Nephron progenitor cell (in vitro differentiated cells): ENCODE measurements at regions not wholly inside any gene's neighbourhood (a gene's known extent, or its start where the extent isn't known, plus 50 kb on each side); places are given as distances from the start of the nearest gene placed in this dataset.

ENCODE experiments used
- DNase-seq: peaks from one replicate; pipeline ENCODE4 v3.0.0; 2021
- H3K27ac Mint-ChIP-seq: 2 replicates; pipeline ENCODE4 v1.8.0; 2021; ENCODE audit warnings: mild to moderate bottlenecking, moderate library complexity, mixed read lengths
- H3K27me3 Mint-ChIP-seq: 2 replicates; pipeline ENCODE4 v1.8.0; 2021; ENCODE audit warnings: mild to moderate bottlenecking, low read depth, mixed read lengths; ENCODE audit not compliant: poor library complexity
- H3K36me3 Mint-ChIP-seq: 2 replicates; pipeline ENCODE4 v1.8.0; 2021; ENCODE audit warnings: low read depth, mixed read lengths
- H3K4me1 Mint-ChIP-seq: 2 replicates; pipeline ENCODE4 v1.8.0; 2021; ENCODE audit warnings: mixed read lengths
- H3K4me3 Mint-ChIP-seq: 2 replicates; pipeline ENCODE4 v1.8.0; 2021; ENCODE audit warnings: mild to moderate bottlenecking, moderate library complexity, mixed read lengths
- H3K9me3 Mint-ChIP-seq: 2 replicates; pipeline ENCODE4 v1.8.0; 2021; ENCODE audit warnings: mild to moderate bottlenecking, moderate library complexity, mixed read lengths
- TF ChIP-seq, protein P1 (sequence below): fragments of 200-600 bp; sonication (generic); IDR thresholded peaks from 2 replicates; pipeline ENCODE4 v1.5.0; 2021; ENCODE audit warnings: antibody characterized with exemption

- Mint-ChIP-seq H3K4me1 (peaks cover 11% of the 10 kb centered on the region), H3K4me3 (no peak overlapping the region), H3K36me3 (no peaks in the 10 kb centered on the region)
Observed at GRCh38 chr22:48452766-48453165, 1374.9 kb downstream of the BRD1 start.

GRCh38 chr22:48451891-48452290, 1375.8 kb downstream of the BRD1 start:
- Mint-ChIP-seq H3K4me1 (peaks cover 11% of the 10 kb centered on the region), H3K27me3 (peaks cover 4% of the 10 kb centered on the region), H3K27ac (no peak overlapping the region), H3K4me3 (no peak overlapping the region), H3K9me3 (no peaks in the 10 kb centered on the region), H3K36me3 (no peaks in the 10 kb centered on the region)
- TF ChIP-seq, protein P1, sequence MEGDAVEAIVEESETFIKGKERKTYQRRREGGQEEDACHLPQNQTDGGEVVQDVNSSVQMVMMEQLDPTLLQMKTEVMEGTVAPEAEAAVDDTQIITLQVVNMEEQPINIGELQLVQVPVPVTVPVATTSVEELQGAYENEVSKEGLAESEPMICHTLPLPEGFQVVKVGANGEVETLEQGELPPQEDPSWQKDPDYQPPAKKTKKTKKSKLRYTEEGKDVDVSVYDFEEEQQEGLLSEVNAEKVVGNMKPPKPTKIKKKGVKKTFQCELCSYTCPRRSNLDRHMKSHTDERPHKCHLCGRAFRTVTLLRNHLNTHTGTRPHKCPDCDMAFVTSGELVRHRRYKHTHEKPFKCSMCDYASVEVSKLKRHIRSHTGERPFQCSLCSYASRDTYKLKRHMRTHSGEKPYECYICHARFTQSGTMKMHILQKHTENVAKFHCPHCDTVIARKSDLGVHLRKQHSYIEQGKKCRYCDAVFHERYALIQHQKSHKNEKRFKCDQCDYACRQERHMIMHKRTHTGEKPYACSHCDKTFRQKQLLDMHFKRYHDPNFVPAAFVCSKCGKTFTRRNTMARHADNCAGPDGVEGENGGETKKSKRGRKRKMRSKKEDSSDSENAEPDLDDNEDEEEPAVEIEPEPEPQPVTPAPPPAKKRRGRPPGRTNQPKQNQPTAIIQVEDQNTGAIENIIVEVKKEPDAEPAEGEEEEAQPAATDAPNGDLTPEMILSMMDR, result no peak
- DNase-seq, result no peak

More at GRCh38 chr22:48452766-48453165, 1374.9 kb downstream of the BRD1 start:
- peaks cover 6% of the 10 kb centered on the region for H3K27me3 Mint-ChIP-seq
- TF ChIP-seq, protein P1, result no peak
- H3K9me3 Mint-ChIP-seq, result no peaks in the 10 kb centered on the region
- DNase-seq, result no peak
- H3K27ac Mint-ChIP-seq, result no peak overlapping the region

DNA sequence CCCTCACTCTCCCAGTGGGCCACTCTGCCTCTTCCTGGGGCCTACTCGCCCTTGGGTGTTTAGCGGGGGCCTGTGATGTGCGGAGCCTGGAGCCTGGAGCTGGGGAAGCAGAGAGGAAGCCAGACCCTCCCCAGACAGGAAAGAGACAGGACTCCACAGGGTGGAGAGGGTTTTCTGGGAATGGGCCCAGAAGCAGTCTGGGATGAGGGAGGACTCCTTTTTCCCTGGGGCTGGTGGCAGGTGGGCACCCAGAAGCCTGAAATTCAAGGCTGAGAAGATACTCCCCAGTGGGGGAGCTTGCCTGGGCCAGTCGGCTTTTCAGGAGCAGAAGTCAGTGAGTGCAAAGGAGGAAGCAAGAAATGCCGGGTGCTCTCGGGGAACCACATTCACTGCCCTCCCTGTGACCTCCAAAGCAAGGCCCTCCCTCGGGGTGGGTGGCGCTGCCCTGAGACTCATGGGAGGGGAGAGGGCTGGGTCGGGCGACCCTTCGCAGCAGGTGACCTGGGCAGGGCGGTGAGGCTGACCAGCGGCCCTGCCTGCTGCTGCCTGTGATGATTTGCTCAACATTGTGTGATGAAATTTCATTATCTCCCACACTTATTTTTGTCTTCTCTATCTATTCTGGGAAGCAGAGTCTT, 1377.4 kb downstream of the BRD1 start:
- Mint-ChIP-seq H3K9me3 (no peaks in the 10 kb centered on the region), H3K4me1 (peaks cover 5% of the 10 kb centered on the region), H3K27me3 (peaks cover 4% of the 10 kb centered on the region), H3K36me3 (no peaks in the 10 kb centered on the region), H3K4me3 (no peak overlapping the region), H3K27ac (no peak overlapping the region)
- TF ChIP-seq, protein P1, result no peak
- no peak for DNase-seq

GRCh38 chr22:48449466-48450187, 1378.0 kb downstream of the BRD1 start:
- no peak for DNase-seq
- Mint-ChIP-seq H3K9me3 (no peaks in the 10 kb centered on the region), H3K36me3 (no peaks in the 10 kb centered on the region), H3K4me3 (no peak overlapping the region), H3K27me3 (peaks cover 8% of the 10 kb centered on the region), H3K4me1 (peaks cover 5% of the 10 kb centered on the region), H3K27ac (no peak overlapping the region)
- TF ChIP-seq, protein P1, result no peak

DNA sequence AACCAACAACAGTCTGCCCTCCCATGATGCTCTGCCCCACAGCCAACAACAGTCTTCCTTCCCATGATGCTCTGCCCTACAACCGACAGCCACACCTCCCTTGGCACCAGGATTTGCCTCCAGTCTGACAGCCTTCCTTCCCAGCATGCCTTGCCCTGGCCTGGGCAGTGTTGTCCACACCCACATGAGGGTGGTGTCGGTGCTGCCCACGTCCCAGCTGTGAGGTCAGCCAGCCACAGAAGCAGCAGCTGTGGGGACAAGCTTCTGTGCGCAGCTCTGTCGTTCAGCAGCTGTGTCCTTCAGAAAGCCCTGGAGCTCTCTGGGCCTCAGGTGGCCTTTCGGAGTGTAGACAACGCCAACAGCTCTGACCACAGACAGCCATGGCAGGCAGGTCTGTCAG, 1378.9 kb downstream of the BRD1 start:
- TF ChIP-seq, protein P1, result no peak
- H3K4me3 Mint-ChIP-seq, result no peak overlapping the region
- H3K27ac Mint-ChIP-seq, result no peak overlapping the region
- no peak for DNase-seq
- peaks cover 5% of the 10 kb centered on the region for H3K4me1 Mint-ChIP-seq
- H3K36me3 Mint-ChIP-seq, result no peaks in the 10 kb centered on the region
- peaks cover 12% of the 10 kb centered on the region for H3K27me3 Mint-ChIP-seq
- H3K9me3 Mint-ChIP-seq, result no peaks in the 10 kb centered on the region
